Effector memory CD8-positive, alpha-beta T cell (primary cell): ENCODE measurements at regions not wholly inside any gene's neighbourhood (a gene's known extent, or its start where the extent isn't known, plus 50 kb on each side); places are given as distances from the start of the nearest gene placed in this dataset.

Experiments
- ATAC-seq: fragments of 150-1000 bp; cut with Tn5 transposase; replicated peaks from 2 replicates; pipeline ENCODE4 v1.10.0; 2021; ENCODE audit warnings: mild to moderate bottlenecking, moderate library complexity
- DNase-seq, 3 experiments: peaks; one replicate each; pipeline ENCODE4 v3.0.0; 2021
- H3K27ac Mint-ChIP-seq, 2 donors: one replicate each; pipeline ENCODE4 v1.8.0; 2022; ENCODE audit warnings: mild to moderate bottlenecking in 2 of 2, mixed read lengths in 2 of 2, moderate library complexity in 2 of 2
- H3K27me3 Mint-ChIP-seq, 2 donors: one replicate each; pipeline ENCODE4 v1.8.0; 2022; ENCODE audit warnings: mixed read lengths in 2 of 2
- H3K36me3 Mint-ChIP-seq: one replicate; pipeline ENCODE4 v1.8.0; 2022; ENCODE audit warnings: mild to moderate bottlenecking, moderate library complexity, mixed read lengths; ENCODE audit not compliant: insufficient read depth
- H3K4me1 Mint-ChIP-seq, 2 donors: one replicate each; pipeline ENCODE4 v1.8.0; 2022; ENCODE audit warnings: low read depth in 2 of 2, mixed read lengths in 2 of 2
- H3K4me3 Mint-ChIP-seq, 2 donors: one replicate each; pipeline ENCODE4 v1.8.0; 2022; ENCODE audit warnings: mild to moderate bottlenecking in 2 of 2, mixed read lengths in 2 of 2, moderate library complexity in 2 of 2
- H3K9me3 Mint-ChIP-seq, 2 donors: one replicate each; pipeline ENCODE4 v1.8.0; 2022; ENCODE audit warnings: mixed read lengths in 2 of 2

DNA sequence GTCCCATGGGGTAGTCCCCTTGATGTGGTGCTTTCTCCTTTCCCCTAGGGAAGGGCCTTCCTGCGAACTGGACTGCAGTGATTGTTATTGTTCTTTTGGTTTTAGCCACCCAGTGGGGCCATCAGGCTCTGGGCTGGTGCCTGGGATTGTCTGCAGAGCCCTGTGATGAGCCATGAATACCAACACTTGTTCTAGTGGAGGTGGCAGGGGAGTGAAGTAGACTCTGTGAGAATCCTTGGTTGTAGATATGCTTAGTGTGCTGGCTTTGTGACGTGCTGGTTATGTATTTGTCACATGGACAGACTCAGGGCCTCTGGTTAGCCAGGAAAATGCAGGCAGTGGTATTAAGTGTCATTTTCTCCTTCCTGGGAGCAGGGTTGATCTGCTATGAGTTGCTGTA lies 51.8 kb upstream of the NDUFB4 start:
- Mint-ChIP-seq H3K9me3 (peaks cover 2 to 26% of the 10 kb centered on the region in 2 donors), H3K27ac (no peak overlapping the region), H3K4me1 (no peaks in the 10 kb centered on the region), H3K36me3 (peaks cover 3% of the 10 kb centered on the region), H3K4me3 (no peak overlapping the region), H3K27me3 (peaks cover 25 to 43% of the 10 kb centered on the region in 2 donors)
- DNase-seq: no peak
- ATAC-seq: no peak

DNA sequence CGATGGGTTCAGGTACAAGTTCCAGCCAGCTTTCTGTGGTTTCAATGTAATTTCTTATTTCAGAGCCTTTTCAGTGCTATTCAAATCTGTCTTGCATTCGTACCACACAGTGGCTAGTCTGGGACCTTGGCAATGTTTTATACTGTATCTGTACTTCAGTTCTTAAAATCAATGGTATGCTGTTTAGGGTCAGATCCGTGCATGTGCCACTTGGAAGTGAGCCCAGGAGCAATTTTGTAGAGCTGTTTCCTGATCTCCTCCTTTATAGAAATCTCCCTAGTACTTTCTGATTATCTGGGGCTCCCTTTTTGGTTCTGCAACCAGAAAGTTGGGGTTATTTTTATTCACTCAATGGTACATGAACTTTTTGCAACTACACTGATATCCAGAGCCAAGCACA lies 59.5 kb upstream of the NDUFB4 start:
- Mint-ChIP-seq H3K9me3 (peaks cover 2 to 14% of the 10 kb centered on the region in 2 donors), H3K27me3 (peaks cover 29 to 51% of the 10 kb centered on the region in 2 donors), H3K36me3 (no peaks in the 10 kb centered on the region), H3K4me3 (no peak overlapping the region), H3K27ac (no peak overlapping the region), H3K4me1 (no peaks in the 10 kb centered on the region)
- ATAC-seq (no peak), DNase-seq (no peak)

DNA sequence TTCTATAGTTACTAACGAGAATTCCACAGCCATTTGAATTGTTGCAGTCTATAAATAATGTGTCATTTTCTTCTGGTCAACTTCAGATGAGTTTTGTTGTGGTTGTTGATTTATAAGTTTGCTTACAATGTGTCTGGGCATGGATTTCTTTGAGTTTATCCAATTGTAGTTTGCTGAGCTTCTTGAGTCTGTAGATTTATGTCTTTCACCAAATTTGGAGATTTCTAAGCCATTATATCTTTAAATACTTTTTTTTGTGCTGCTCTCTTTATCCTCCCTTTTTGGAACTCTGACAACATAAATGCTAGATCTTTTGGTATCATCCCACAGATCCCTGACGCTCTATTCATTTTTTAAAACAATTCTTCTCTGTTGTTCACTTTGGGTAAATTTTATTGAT lies 63.2 kb upstream of the NDUFB4 start:
- Mint-ChIP-seq H3K4me3 (no peak overlapping the region), H3K9me3 (no peaks in the 10 kb centered on the region), H3K4me1 (no peaks in the 10 kb centered on the region), H3K27me3 (peaks cover 31 to 58% of the 10 kb centered on the region in 2 donors), H3K36me3 (no peaks in the 10 kb centered on the region), H3K27ac (no peak overlapping the region)
- ATAC-seq (no peak), DNase-seq (no peak)

DNA sequence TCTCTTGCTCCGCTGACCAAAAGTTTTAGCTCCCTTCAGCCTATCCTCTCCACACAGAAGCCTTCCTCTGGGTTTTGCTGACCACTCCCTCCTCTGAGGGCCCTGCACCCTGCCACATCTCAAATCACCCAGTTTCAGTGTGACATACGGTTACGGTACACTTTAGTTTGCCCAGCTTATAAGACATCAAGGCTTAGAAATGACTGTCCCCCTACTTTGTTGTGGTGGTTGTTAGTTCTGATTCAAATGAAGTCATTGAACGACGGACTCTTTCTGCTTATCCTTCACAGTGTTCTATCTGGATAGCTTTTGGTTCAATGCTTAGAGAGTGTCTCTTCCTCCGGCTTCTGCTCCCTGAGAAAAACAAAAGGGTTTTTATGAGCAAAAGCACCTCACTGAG lies 68.0 kb upstream of the NDUFB4 start:
- DNase-seq (no peak), ATAC-seq (no peak)
- H3K27ac Mint-ChIP-seq: no peak overlapping the region
- H3K27me3 Mint-ChIP-seq: peaks cover 31 to 33% of the 10 kb centered on the region in 2 donors
- no peaks in the 10 kb centered on the region for H3K4me1 Mint-ChIP-seq
- H3K36me3 Mint-ChIP-seq: no peaks in the 10 kb centered on the region
- H3K4me3 Mint-ChIP-seq: no peak overlapping the region
- no peaks in the 10 kb centered on the region for H3K9me3 Mint-ChIP-seq

DNA sequence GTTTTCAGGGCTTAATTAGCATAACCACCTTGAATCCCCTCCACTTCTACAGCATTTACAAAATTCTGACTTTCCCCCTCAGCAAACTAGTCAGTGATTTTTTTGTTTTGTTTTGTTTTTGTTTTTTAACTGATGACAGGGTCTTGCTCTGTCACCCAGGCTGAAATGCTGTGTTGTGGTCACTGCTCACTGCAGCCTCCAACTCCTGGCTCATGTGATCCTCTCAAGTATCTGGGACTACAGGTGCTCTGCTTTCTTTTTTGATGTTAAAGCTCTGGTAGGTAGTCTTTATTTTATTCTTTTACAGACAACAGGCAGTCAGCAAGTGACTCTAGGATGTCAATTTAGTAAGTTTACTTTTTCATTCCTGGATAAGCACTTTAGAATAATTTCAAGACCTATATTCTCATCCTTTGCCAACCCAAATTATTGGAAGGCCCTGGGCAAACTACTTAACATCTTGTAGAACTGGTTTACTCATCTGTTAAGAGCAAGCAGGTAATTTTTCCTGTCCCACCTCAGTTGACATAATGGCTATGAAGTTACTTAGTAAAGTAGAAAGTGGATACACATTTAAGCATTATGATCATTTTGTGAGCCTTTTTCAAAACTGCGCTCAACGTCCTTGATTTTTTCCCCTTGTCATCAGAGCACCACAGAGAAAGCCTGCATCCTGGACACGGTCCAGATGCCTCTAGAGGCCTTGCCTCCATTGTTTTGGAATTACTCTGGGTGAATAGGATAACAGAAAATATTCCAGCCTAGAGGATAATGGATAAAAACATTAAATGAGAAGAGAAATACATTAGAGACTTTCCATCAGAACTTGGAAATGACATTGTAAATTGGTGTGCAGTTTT lies 69.9 kb upstream of the NDUFB4 start:
- Mint-ChIP-seq H3K27ac (no peak overlapping the region), H3K4me3 (no peak overlapping the region), H3K27me3 (peaks cover 26% of the 10 kb centered on the region in 2 donors), H3K9me3 (no peaks in the 10 kb centered on the region), H3K4me1 (no peaks in the 10 kb centered on the region), H3K36me3 (no peaks in the 10 kb centered on the region)
- ATAC-seq: no peak
- DNase-seq: no peak

DNA sequence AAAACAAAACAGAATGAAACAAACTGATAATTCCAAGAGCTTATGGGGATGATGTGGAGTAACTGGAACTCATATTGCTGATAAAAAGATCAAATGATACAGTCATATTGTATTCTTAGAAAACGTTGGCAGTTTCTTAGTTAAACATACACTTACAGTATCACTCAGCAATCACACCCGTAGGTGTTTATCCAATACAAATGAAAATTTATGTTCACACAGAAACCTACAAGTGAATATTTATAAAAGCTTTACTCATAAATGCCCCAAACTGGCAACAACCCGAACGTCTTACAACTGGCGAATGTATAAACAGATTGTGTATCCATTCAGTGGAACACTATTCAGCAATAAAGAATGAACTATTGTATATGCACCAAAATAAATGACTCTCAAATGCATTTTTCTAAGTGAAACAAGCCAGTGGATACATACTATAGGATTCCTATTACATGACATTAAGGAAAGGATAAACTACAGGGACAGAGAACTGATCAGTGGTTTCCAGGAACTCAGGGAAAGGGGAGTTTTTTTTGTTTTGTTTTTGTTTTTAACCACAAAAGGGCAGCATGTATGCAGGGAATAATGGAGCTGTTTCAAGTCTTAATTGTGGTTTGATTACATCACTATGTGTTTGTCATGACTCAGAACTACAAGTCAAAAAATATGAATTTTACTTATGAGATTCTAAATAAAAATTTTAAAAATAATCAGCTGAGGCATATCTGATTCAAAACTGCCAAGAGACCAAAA lies 71.8 kb upstream of the NDUFB4 start:
- Mint-ChIP-seq H3K9me3 (no peaks in the 10 kb centered on the region), H3K27me3 (peaks cover 10 to 14% of the 10 kb centered on the region in 2 donors), H3K4me3 (no peak overlapping the region), H3K27ac (no peak overlapping the region), H3K4me1 (no peaks in the 10 kb centered on the region), H3K36me3 (no peaks in the 10 kb centered on the region)
- no peak for ATAC-seq
- DNase-seq: no peak

DNA sequence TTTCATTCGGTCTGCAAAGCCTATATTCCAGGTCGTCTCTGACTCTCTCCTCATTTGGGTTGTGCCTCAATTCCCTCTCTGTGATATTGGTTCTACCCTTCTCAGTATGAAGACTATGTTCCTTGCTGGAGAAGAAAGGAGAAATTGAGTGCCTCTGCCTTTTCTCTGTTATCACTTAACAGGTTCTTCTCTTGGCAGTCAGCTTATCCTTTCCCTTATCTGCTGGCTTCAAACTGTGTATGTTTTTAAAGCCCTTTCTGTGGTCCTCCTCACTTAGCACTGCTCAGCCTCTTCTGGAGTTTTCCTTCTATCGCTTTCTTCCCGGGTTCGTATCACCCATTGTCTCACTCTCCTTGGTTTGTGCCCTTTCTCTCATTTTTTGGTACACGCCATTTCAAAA lies 65.3 kb upstream of the FSTL1 start:
- Mint-ChIP-seq H3K36me3 (no peaks in the 10 kb centered on the region), H3K27me3 (peaks cover 36 to 51% of the 10 kb centered on the region in 2 donors), H3K4me3 (no peak overlapping the region), H3K27ac (no peak overlapping the region), H3K4me1 (no peaks in the 10 kb centered on the region), H3K9me3 (no peaks in the 10 kb centered on the region)
- ATAC-seq (no peak), DNase-seq (no peak)

DNA sequence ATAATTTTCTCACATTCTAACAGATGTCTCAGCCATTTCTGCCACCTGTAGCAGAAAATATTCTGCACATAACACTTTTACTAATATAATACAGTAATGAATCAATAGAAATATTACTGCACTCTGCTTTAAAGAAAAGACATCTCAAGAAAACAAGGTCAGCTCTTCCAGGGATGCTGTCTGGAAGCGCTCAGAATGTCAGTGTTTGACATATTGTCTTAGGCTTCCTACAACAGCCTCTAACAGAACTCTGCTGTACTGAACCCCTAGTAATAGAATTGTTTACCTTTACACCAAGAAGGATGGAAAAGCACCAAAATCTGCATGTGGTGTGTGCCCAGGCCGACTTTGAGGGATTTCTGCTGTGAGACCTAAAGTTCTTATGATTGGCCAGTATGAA lies 61.9 kb upstream of the FSTL1 start:
- Mint-ChIP-seq H3K9me3 (no peaks in the 10 kb centered on the region), H3K27me3 (peaks cover 42 to 56% of the 10 kb centered on the region in 2 donors), H3K4me1 (no peaks in the 10 kb centered on the region), H3K36me3 (no peaks in the 10 kb centered on the region), H3K4me3 (no peak overlapping the region), H3K27ac (no peak overlapping the region)
- no peak for ATAC-seq
- DNase-seq: no peak

DNA sequence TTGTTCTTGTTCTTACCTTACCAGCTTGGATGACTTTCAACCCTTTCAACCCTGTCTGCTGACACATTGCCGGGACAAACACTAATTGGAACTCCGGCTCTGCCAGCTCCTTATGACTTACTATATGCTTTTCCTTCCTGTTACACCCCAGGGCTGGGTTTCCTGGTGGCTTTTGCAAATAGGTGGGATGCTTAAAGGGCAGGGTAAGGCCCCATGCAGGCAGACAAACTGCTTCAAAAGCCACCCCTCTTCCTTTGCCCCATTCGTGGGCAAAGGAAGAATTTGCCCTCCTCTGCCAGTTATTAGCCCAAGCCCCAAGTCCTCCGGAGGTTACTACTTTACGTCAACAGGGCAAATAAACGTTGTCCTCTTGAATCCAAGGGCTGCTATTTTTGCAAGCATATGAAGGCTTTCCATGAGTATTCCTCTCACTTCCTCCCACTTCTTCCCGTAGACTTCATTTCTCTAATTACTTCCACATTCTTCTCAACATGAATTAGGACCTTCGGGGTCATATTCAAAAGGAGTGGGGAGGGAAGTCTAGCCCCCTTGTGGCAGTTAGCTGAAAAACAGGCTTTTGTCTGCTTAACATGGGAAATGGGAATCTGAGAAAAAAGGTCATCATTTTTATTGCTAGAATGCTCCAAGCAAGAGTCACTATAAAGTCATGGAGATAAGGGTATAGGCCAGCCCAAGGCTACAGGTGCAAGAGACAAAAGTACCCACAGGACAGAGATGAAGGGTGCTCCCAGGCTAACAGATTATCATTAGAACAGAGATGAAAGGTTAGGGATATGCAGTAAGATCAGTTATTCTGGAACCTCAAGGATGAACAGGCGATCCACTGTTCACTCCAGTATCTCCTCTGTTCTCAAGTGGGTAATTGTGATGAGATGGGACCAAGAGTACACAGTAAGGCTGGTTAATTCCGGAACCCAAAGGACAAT lies 56.3 kb upstream of the FSTL1 start:
- H3K4me3 Mint-ChIP-seq: no peak overlapping the region
- DNase-seq (no peak), ATAC-seq (no peak)
- no peaks in the 10 kb centered on the region for H3K9me3 Mint-ChIP-seq
- peaks cover 0 to 3% of the 10 kb centered on the region in 2 donors for H3K4me1 Mint-ChIP-seq
- no peak overlapping the region for H3K27ac Mint-ChIP-seq
- H3K27me3 Mint-ChIP-seq: peaks cover 43 to 53% of the 10 kb centered on the region in 2 donors
- H3K36me3 Mint-ChIP-seq: no peaks in the 10 kb centered on the region

DNA sequence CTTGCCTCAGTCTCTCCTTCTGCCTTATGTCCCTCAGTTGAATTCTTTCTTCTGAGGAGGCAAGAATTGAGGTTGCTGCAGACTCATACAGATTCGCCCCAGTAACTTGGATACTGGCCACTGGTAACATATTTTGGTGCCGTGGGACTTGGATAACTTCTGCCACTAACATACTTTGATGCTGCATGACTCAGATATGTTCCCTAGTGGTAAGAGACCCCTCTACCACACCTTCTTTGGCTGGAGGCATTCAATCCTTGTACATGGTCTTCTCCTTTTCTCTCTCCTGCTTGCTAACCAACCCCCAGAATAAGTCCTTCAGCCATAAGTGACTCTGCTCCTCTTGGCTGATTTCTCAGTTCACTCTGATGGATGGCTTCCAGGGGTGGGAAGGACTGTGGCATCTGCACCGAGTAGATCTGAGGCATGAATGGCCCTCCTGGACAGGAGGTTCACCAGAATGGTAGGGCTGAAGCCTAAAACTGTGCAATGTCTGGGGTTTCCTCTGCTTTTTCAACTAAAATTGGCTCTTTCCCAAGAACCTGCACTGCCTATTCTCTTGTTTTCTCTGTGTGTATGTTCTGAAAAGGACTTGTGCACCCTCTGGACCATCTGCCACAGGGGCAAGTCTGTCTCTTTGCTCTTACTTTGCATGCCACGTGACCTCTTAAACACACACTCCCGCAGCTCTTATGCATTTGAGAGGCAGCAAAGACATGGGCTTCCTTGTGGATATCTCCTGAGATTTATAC lies 55.5 kb upstream of the FSTL1 start:
- ATAC-seq (no peak), DNase-seq (no peak)
- peaks cover 47 to 49% of the 10 kb centered on the region in 2 donors for H3K27me3 Mint-ChIP-seq
- H3K4me3 Mint-ChIP-seq: no peak overlapping the region
- H3K4me1 Mint-ChIP-seq: peaks cover 0 to 3% of the 10 kb centered on the region in 2 donors
- H3K27ac Mint-ChIP-seq: no peak overlapping the region
- no peaks in the 10 kb centered on the region for H3K9me3 Mint-ChIP-seq
- H3K36me3 Mint-ChIP-seq: no peaks in the 10 kb centered on the region

DNA sequence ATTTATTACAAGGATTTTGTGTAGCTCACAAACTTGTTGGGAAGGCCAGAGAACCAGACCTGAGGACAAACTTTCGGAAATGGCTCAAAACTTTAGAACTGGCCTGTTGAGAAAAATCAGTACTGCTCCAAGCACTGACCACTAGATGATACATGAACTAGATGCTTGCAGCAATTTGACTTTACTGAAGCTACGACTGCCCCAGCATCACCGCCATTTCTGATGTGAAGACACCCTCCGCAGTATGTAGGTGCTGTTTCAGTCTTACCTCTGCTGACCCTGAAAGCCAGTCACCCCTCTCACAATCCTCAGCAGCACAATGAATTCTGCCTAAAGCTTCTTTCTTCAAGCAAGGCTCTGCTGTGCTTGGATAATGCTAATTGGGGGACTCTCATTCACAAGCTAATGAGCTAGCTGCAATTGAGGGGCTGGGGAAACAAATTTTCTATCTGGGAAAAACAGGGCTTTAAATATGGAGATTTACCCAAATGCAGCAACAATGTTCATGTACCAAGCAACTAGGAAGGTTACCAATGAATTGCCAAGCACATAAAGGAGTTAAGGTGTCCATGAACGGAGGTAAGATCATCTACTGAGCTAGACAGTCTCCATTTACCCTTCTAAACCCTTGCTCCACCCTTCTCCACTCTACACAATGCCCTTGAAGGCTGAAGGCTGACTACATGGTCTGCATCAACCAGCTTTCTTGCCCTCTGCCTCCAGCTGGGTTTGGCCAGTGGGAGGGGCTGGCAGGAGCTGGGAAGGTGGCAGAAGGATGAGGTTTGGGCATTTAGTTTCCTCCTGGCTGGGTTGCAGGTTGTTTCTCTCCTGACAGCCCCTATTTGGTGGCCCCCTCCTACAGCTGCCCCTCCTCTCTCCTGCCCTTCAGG lies 53.2 kb upstream of the FSTL1 start:
- no peak overlapping the region for H3K27ac Mint-ChIP-seq
- no peak overlapping the region for H3K4me3 Mint-ChIP-seq
- H3K27me3 Mint-ChIP-seq: peaks cover 43 to 45% of the 10 kb centered on the region in 2 donors
- ATAC-seq: no peak
- H3K9me3 Mint-ChIP-seq: no peaks in the 10 kb centered on the region
- no peak for DNase-seq
- H3K36me3 Mint-ChIP-seq: no peaks in the 10 kb centered on the region
- H3K4me1 Mint-ChIP-seq: peaks cover 0 to 3% of the 10 kb centered on the region in 2 donors

DNA sequence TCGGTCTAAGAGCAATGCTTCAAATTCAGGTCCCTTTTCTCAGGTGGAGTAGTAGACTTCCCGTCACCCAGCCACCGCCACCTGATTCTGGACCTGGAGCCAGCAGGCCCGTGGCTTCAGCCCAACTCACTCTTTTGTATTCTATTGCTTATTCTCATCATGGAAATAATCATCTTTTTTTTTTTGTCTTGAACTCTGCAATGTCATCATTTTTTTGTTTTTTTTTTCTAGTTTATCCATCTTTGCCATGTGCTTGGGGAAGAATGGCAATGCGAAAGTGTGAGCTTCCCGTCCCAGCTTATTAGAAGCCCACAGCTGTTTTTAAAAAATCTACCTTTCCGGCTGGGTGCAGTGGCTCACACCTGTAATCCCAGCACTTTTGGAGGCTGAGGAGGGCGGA lies 51.3 kb upstream of the FSTL1 start:
- Mint-ChIP-seq H3K36me3 (no peaks in the 10 kb centered on the region), H3K9me3 (no peaks in the 10 kb centered on the region), H3K27ac (no peak overlapping the region), H3K4me3 (no peak overlapping the region), H3K27me3 (peaks cover 26 to 29% of the 10 kb centered on the region in 2 donors), H3K4me1 (peaks cover 0 to under 1% of the 10 kb centered on the region in 2 donors)
- no peak for DNase-seq
- no peak for ATAC-seq
